GM21723 (cell line): ENCODE measurements at regions not wholly inside any gene's neighbourhood (a gene's known extent, or its start where the extent isn't known, plus 50 kb on each side); places are given as distances from the start of the nearest gene placed in this dataset.

Experiments used
- ATAC-seq: cut with Tn5 transposase; IDR thresholded peaks from one replicate; pipeline ENCODE4 v1.9.1; 2021; ENCODE audit warnings: mild to moderate bottlenecking, moderate library complexity; ENCODE audit not compliant: unreplicated experiment

- no peak for ATAC-seq
Observed at GRCh38 chr15:97837896-97838295, 122.6 kb upstream of the ARRDC4 start.

GRCh38 chr15:97838606-97839210 lies 121.8 kb upstream of the ARRDC4 start:
- ATAC-seq = no peak

- ATAC-seq = no peak
Observed at GRCh38 chr15:97840501-97840900, 120.0 kb upstream of the ARRDC4 start.

GRCh38 chr15:97841558-97841957 lies 118.9 kb upstream of the ARRDC4 start:
- ATAC-seq = no peak

GRCh38 chr15:97849183-97849582 lies 111.3 kb upstream of the ARRDC4 start:
- ATAC-seq = no peak

- no peak for ATAC-seq
Observed at GRCh38 chr15:97858296-97858695, 102.2 kb upstream of the ARRDC4 start.

GRCh38 chr15:97861529-97862260 lies 98.8 kb upstream of the ARRDC4 start:
- ATAC-seq = no peak

GRCh38 chr15:97866959-97867358 lies 93.5 kb upstream of the ARRDC4 start:
- no peak for ATAC-seq

- no peak for ATAC-seq
Observed at GRCh38 chr15:97867870-97868269, 92.6 kb upstream of the ARRDC4 start.

- no peak for ATAC-seq
Observed at GRCh38 chr15:97868981-97869380, 91.5 kb upstream of the ARRDC4 start.

GRCh38 chr15:97870771-97871170 lies 89.7 kb upstream of the ARRDC4 start:
- ATAC-seq = no peak

- no peak for ATAC-seq
Observed at GRCh38 chr15:97874139-97874538, 86.4 kb upstream of the ARRDC4 start.

GRCh38 chr15:97875025-97875512 lies 85.4 kb upstream of the ARRDC4 start:
- no peak for ATAC-seq

GRCh38 chr15:97875513-97876280 lies 84.8 kb upstream of the ARRDC4 start:
- ATAC-seq = no peak

GRCh38 chr15:97876281-97876675 lies 84.2 kb upstream of the ARRDC4 start:
- ATAC-seq = no peak

- no peak for ATAC-seq
Observed at GRCh38 chr15:97881346-97881965, 79.0 kb upstream of the ARRDC4 start.

GRCh38 chr15:97884513-97885131 lies 75.9 kb upstream of the ARRDC4 start:
- no peak for ATAC-seq

- no peak for ATAC-seq
Observed at GRCh38 chr15:97890307-97890706, 70.2 kb upstream of the ARRDC4 start.

GRCh38 chr15:97892167-97892938 lies 68.2 kb upstream of the ARRDC4 start:
- no peak for ATAC-seq

- no peak for ATAC-seq
Observed at GRCh38 chr15:97893967-97894366, 66.5 kb upstream of the ARRDC4 start.
